Heart left ventricle (tissue), 16 donors: ENCODE measurements at regions not wholly inside any gene's neighbourhood (a gene's known extent, or its start where the extent isn't known, plus 50 kb on each side); places are given as distances from the start of the nearest gene placed in this dataset.
"Not testable (repeated sequence)": the region's sequence is repeated elsewhere in the genome, so short reads cannot be mapped to it uniquely, and the experiment has no call there.

Experiments used
- ATAC-seq, 4 donors: fragments of 200-7000 bp; cut with Tn5 transposase; one replicate each; pipeline ENCODE4 v1.9.1; 2020 to 2022; ENCODE audit warnings: moderate library complexity in 4 of 4, mild to moderate bottlenecking in 3 of 4, moderate number of reproducible peaks in 1 of 4
- DNase-seq, 5 donors: peaks; one replicate each; pipeline ENCODE4 v3.0.0-alpha.2; 2020
- H3K27ac ChIP-seq, 12 donors: fragments of 200-600 bp; sonication (generic) in 4 of 12; one replicate each; pipeline versions ENCODE4 v1.5.0 to v1.8.0; 2016 to 2022; ENCODE audit warnings: mild to moderate bottlenecking in 2 of 12
- H3K27me3 ChIP-seq, 9 donors: fragments of 200-600 bp; sonication (generic) in 2 of 9; one replicate each; pipeline versions ENCODE4 v1.5.1 to v1.8.0; 2016 to 2022; ENCODE audit warnings: mild to moderate bottlenecking in 3 of 9
- H3K36me3 ChIP-seq, 9 donors: fragments of 200-600 bp; sonication (generic) in 2 of 9; one replicate each; pipeline versions ENCODE4 v1.5.0 to v1.8.0; 2018 to 2022; ENCODE audit warnings: mild to moderate bottlenecking in 2 of 9
- H3K4me1 ChIP-seq, 12 donors: fragments of 200-600 bp; sonication (generic) in 4 of 12; one replicate each; pipeline versions ENCODE4 v1.5.0 to v1.8.0; 2016 to 2022; ENCODE audit warnings: mild to moderate bottlenecking in 3 of 12
- H3K4me3 ChIP-seq, 12 donors: fragments of 200-600 bp; sonication (generic) in 4 of 12; one replicate each; pipeline versions ENCODE4 v1.5.0 to v1.8.0; 2017 to 2022; ENCODE audit warnings: mild to moderate bottlenecking in 9 of 12, moderate library complexity in 4 of 12
- H3K9me3 ChIP-seq, 12 donors: fragments of 200-600 bp; sonication (generic) in 4 of 12; one replicate each; pipeline versions ENCODE4 v1.5.0 to v1.8.0; 2016 to 2022; ENCODE audit warnings: mild to moderate bottlenecking in 1 of 12
- POLR2A ChIP-seq, 2 donors: fragments of 450-650 bp; IDR thresholded peaks; one replicate each; pipeline ENCODE4 v1.6.1; 2017; ENCODE audit warnings: antibody characterized with exemption in 2 of 2, mild to moderate bottlenecking in 2 of 2, moderate library complexity in 2 of 2
- WGBS, 4 donors: extraction: QIAGEN DNeasy Blood & Tissue Kit in 2 of 4; methylation state at CpG; one replicate each; pipeline versions ENCODE4 v1.1.5 to v1.1.7; 2013 to 2018; 5-methylcytosine and 5-hydroxymethylcytosine counted together
- intact Hi-C, 10 donors: fragments of 100-400 bp; cut with DNase I; formaldehyde crosslinking; loops; one replicate each; pipeline versions ENCODE4 v1.11.1 to v1.14.2; 2022
- TF ChIP-seq, protein P1 (sequence below), 12 donors: fragments of 200-600 bp; sonication (generic) in 4 of 12; IDR thresholded peaks; one replicate each; pipeline versions ENCODE4 v1.5.0 to v1.8.0; 2018 to 2022; ENCODE audit warnings: antibody characterized with exemption in 12 of 12, mild to moderate bottlenecking in 5 of 12
- donor health status: ischemic (EF 13 %, LVEDD 7.1; RV severe dilation, severe dysfunction).
- donor health status: healthy with polysubstance abuse.
- donor health status: DM: no; HTN: yes; CAD: no.
- donor health status: DM: no; HTN: no; CAD: no.
- donor health status: ischemic (EF 25% LVEDD 6.9; RV normal size, moderate dysfunction).
- donor health status: ischemic (EF 25% LVEDD 5.7; RV mildly dilated, moderate dysfunction).
- donor health status: healthy.
- donor health status: DM: yes; HTN: yes; CAD: no.
- donor health status: ischemic (EF 35%, LVEDD 5.7; RV mildly dilated, moderate dysfunction).
- donor health status: nonischemic (EF 11% LVEDD 7.7; RV severe dilation, severe dysfunction).
- donor health status: DM: yes; HTN: yes; CAD: no.
- donor health status: PGD.
- donor health status: ischemic (EF 29% LVEDD 5.4; RV normal size, mild dysfunction).
- donor health status: nonischemic (EF 23%, LVEDD 6.1; RV moderate dilation, normal function).

DNA sequence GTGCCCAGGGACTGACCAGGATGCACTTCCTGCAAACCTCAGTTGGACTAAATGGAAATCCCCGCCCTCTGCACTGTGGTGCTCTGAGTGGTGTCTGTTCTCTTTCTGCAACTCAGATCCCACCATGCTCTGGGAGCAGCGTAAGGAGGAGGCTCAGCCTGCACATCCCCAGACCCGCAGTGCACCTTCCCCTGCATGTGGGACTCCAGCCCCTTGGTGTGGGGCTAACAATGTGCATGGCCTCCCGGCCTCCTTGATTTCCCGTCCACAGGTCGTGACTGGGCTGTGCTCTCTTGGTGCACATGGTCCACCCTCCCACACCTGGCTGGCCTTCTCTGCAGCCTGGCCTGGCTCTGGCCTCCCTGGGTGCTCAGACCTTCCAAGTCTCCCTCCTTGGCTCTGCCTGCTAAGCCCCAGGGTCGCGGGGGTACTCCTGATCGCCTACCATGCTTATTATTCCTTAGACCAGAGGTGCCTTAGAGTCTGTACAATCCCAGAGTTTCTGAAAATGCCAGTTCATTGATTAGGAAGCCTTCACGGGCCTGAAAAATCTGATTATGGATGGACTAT lies 397.5 kb downstream of the IRX2 start:
- H3K4me1 ChIP-seq = no peaks in the 10 kb centered on the region
- no peak for DNase-seq
- no peak for ATAC-seq
- H3K4me3 ChIP-seq = no peak overlapping the region
- intact Hi-C loops = no loop called here
- no peaks in the 10 kb centered on the region for H3K36me3 ChIP-seq
- WGBS, 4 donors = 77 to 90% (median 84%) methylated on average over 10 of the region's 10 CpGs
- no peak for TF ChIP-seq POLR2A (IDR thresholded peaks at IDR 0.05)
- TF ChIP-seq, protein P1, sequence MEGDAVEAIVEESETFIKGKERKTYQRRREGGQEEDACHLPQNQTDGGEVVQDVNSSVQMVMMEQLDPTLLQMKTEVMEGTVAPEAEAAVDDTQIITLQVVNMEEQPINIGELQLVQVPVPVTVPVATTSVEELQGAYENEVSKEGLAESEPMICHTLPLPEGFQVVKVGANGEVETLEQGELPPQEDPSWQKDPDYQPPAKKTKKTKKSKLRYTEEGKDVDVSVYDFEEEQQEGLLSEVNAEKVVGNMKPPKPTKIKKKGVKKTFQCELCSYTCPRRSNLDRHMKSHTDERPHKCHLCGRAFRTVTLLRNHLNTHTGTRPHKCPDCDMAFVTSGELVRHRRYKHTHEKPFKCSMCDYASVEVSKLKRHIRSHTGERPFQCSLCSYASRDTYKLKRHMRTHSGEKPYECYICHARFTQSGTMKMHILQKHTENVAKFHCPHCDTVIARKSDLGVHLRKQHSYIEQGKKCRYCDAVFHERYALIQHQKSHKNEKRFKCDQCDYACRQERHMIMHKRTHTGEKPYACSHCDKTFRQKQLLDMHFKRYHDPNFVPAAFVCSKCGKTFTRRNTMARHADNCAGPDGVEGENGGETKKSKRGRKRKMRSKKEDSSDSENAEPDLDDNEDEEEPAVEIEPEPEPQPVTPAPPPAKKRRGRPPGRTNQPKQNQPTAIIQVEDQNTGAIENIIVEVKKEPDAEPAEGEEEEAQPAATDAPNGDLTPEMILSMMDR (IDR thresholded peaks at IDR 0.05) = no peak
- no peaks in the 10 kb centered on the region for H3K27me3 ChIP-seq
- H3K27ac ChIP-seq = no peak overlapping the region
- H3K9me3 ChIP-seq = peaks cover 0 to 15% (median 7%) of the 10 kb centered on the region in 12 donors

DNA sequence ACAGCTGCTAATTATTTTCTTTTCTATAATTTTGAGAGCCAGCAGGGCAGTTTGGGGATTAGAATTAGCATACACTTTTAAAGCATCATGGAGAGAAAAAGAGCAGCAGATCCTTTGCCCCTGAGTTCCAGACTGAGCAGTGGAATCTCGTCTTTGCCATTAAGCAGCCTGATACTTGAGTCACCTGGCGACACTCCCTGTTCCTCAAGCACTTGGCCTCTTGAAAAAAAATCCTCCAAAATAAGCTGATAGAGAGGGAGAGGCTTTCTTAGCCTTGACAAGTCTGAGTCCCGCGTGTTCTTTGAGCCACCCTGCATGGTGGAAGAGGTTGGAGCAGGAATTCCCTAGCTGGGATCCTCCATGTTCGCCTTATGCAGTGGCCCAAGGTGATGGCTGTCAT lies 398.3 kb downstream of the IRX2 start:
- Histone ChIP-seq H3K9me3 (peaks cover 0 to 22% (median 7%) of the 10 kb centered on the region in 12 donors), H3K27ac (no peak overlapping the region), H3K4me3 (no peak overlapping the region), H3K36me3 (no peaks in the 10 kb centered on the region), H3K27me3 (no peaks in the 10 kb centered on the region), H3K4me1 (no peaks in the 10 kb centered on the region)
- no peak for ATAC-seq
- DNase-seq = no peak
- intact Hi-C loops = no loop called here
- 72 to 95% (median 83%) methylated on average over 5 of the region's 5 CpGs for WGBS, 4 donors
- no peak for TF ChIP-seq POLR2A (IDR thresholded peaks at IDR 0.05)
- TF ChIP-seq, protein P1 (IDR thresholded peaks at IDR 0.05) = no peak

DNA sequence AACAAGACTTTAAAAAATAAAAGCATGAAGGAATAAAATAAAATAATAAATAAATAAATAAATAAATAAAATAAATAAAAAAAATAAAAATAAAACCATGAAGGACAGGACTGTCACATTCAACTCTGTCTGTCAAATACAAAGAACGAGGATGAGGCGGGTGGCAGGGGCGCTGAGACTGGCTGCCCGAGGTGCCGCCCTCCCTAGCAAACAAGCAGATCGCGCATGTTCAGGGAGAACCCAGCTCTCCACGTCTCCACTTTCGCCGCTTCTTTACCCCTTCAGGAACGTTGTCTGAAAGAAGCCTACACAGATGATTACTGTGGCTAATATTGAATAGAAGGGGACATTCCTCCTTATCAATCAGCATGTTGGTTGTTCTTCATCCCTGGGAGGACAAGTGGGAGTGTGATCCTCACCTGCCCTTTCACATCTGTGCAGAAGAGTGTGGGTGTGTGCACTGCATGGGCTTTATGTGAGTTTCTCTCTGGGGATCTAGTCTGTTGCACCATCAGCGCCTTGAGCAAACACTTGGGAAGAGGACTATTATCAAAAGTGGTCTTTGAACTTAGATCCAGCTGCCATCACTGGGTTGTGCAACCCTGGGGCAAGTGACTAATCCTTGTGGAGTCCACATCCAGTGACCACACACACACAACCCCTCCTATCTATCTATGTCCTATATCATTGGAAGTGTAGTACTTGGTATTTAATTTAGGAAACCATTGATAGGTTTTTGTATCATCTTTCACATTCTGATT lies 399.2 kb downstream of the IRX2 start:
- no peak for TF ChIP-seq POLR2A (IDR thresholded peaks at IDR 0.05)
- TF ChIP-seq, protein P1 (IDR thresholded peaks at IDR 0.05) = no peak
- Histone ChIP-seq H3K9me3 (peaks cover 0 to 31% (median 7%) of the 10 kb centered on the region in 12 donors), H3K27ac (no peak overlapping the region), H3K27me3 (no peaks in the 10 kb centered on the region), H3K4me1 (no peaks in the 10 kb centered on the region), H3K4me3 (no peak overlapping the region), H3K36me3 (no peaks in the 10 kb centered on the region)
- ATAC-seq (no peak), DNase-seq (no peak)
- WGBS, 4 donors = 80 to 87% (median 82%) methylated on average over 12 of the region's 12 CpGs
- intact Hi-C loops = no loop called here

DNA sequence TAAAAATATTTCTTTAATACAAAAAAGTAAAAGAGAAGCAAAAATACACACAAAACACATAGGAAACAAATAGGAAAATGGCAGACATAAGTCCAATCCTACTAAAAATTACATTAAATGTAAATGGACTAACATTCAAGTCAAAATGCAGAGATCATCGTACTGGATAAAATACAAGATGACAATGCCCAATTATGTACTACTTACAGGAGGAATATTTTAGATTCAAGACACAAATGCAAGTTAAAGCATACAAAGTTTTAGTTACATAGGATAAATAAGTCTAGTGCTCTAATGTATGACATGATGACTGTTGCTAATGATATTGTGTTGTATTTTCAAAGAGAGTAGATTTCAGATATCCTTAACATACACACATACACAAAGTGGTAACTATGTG lies 401.7 kb downstream of the IRX2 start:
- DNase-seq, intact Hi-C loops, H3K27ac ChIP-seq, H3K4me1 ChIP-seq, ATAC-seq, H3K36me3 ChIP-seq, H3K4me3 ChIP-seq: not testable (repeated sequence)
- WGBS, 4 donors = 87 to 96% (median 94%) methylated on average over 1 of the region's 1 CpG
- Histone ChIP-seq H3K27me3 (peaks cover 0 to 11% (median 0%) of the 10 kb centered on the region in 9 donors), H3K9me3 (peaks cover 0 to 36% (median 7%) of the 10 kb centered on the region in 12 donors)
